HL-60 (cell line): ENCODE measurements at regions not wholly inside any gene's neighbourhood (a gene's known extent, or its start where the extent isn't known, plus 50 kb on each side); places are given as distances from the start of the nearest gene placed in this dataset.

ENCODE experiments used
- DNase-seq, 2 experiments: peaks; one replicate each; pipeline ENCODE4 v3.0.0-alpha.2; 2010 to 2020; ENCODE audit warnings: low read depth in 1 of 2, low spot score in 1 of 2
- H3K27ac ChIP-seq: fragments of 250-450 bp; sonication (Bioruptor Pico); replicated peaks from 2 replicates; pipeline ENCODE4 v1.5.1; 2020; ENCODE audit warnings: mild to moderate bottlenecking, moderate library complexity
- H3K27me3 ChIP-seq: fragments of 250-450 bp; sonication (Bioruptor Pico); 2 replicates; pipeline ENCODE4 v1.5.1; 2021; ENCODE audit warnings: mild to moderate bottlenecking, moderate library complexity; ENCODE audit not compliant: insufficient read depth, poor library complexity, severe bottlenecking
- H3K4me3 ChIP-seq: replicated peaks from 2 replicates; pipeline ENCODE4 v1.5.1; 2011; ENCODE audit warnings: mild to moderate bottlenecking, control low read depth, low read length; ENCODE audit not compliant: insufficient read depth
- CTCF ChIP-seq: IDR thresholded peaks from one replicate; pipeline ENCODE4 v1.5.1; 2011; ENCODE audit warnings: low read length, control low read depth, inconsistent platforms; ENCODE audit not compliant: insufficient read depth
- GABPA ChIP-seq: IDR thresholded peaks from 2 replicates; pipeline ENCODE4 v1.6.1; 2012; ENCODE audit warnings: low read depth
- POLR2AphosphoS5 ChIP-seq: IDR thresholded peaks from 2 replicates; pipeline ENCODE4 v1.6.1; 2012; ENCODE audit warnings: low read depth
- REST ChIP-seq: IDR thresholded peaks from 2 replicates; pipeline ENCODE4 v1.6.1; 2012; ENCODE audit warnings: low read depth; ENCODE audit not compliant: insufficient replicate concordance
- SPI1 ChIP-seq: IDR thresholded peaks from 2 replicates; pipeline ENCODE4 v1.6.1; 2012; ENCODE audit warnings: low read depth, mild to moderate bottlenecking, borderline replicate concordance

- H3K4me3 ChIP-seq: no peak overlapping the region
- H3K27ac ChIP-seq: no peak overlapping the region
- H3K27me3 ChIP-seq: no peaks in the 10 kb centered on the region
- no peak for DNase-seq
- TF ChIP-seq CTCF (no peak), POLR2AphosphoS5 (no peak), REST (no peak), GABPA (no peak), SPI1 (no peak)
These were observed 983.4 kb downstream of the ROBO2 start for GRCh38 chr3:78023257-78023656.

- no peak for DNase-seq
- no peak overlapping the region for H3K27ac ChIP-seq
- no peaks in the 10 kb centered on the region for H3K27me3 ChIP-seq
- no peak overlapping the region for H3K4me3 ChIP-seq
- TF ChIP-seq SPI1 (no peak), REST (no peak), GABPA (no peak), POLR2AphosphoS5 (no peak), CTCF (no peak)
These were observed 986.0 kb downstream of the ROBO2 start for GRCh38 chr3:78025916-78026315.

- no peaks in the 10 kb centered on the region for H3K27me3 ChIP-seq
- H3K4me3 ChIP-seq: no peak overlapping the region
- H3K27ac ChIP-seq: no peak overlapping the region
- no peak for DNase-seq
- TF ChIP-seq SPI1: no peak
- TF ChIP-seq GABPA: no peak
- no peak for TF ChIP-seq POLR2AphosphoS5
- TF ChIP-seq CTCF: no peak
- TF ChIP-seq REST: no peak
These were observed 986.5 kb downstream of the ROBO2 start for GRCh38 chr3:78026318-78026828.
